ENCODE measurements at regions not wholly inside any gene's neighbourhood (a gene's known extent, or its start where the extent isn't known, plus 50 kb on each side); places are given as distances from the start of the nearest gene placed in this dataset.

DNA sequence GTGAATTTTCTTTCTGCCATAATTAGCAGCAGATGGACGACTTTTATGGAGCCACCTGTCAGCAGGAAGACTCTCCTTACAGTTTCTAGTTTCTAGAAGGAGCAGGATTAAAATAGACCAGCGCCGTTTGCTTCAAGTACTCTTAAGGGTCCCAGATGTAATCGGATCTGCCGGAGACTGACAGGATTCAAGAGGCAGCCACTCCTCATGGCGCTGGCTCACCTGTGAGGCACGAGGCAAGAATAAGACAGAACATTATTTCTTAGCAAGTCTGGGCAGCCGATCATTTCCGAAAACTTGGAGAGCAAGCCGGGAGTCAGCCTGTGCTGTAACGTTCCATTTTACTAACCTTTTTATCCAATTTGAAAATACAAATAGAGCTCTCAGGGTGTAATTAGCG is 410.4 kb upstream of the RORA start:
- DNase-seq (ENCODE audit: low spot score): no peak
- FAIRE-seq: no peak

DNA sequence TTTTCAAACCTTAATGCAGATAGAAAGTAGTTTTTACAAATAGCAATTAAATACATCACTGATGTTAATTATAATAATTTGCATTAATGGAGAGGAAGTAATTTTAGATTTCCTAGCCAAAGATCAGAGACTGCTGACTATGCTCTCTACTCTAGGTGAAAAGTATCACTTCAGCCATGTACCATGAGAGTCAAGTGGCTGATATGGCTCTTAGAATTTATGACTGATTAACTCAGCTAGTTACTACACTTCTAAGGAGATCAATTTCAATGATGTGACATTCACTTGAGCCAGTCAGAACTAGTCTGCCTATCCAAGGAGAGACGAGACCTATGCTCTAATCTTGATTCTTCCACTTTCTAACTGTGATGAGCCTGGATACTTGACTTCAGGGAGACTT is 405.7 kb upstream of the RORA start:
- peak; percentile 53 for FAIRE-seq
- DNase-seq (ENCODE audit: low spot score): no peak

DNA sequence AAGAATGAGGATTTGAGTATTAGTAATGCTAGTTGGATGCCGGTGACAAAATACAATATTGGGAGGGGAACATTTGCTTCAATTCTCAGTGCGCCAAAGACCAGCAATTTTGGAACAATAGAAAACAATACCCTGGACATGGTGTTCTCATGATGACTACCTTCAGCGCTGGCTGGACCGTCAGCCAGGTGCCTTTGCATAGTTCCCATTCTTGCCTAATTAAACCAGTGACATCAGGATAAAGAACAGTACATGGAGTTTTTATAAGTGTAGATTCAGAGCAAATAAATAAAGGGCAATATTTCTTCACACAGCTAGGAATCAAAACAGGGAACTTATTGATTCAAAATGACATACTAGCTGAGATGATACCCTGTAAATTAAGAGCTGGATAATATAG is 404.8 kb upstream of the RORA start:
- FAIRE-seq (no peak), DNase-seq (ENCODE audit: low spot score) (no peak)

GRCh38 chr15:61629269-61629668 is 400.2 kb upstream of the RORA start:
- DNase-seq (ENCODE audit: low spot score) (no peak), FAIRE-seq (no peak)

GRCh38 chr15:61624950-61625349 is 395.8 kb upstream of the RORA start:
- DNase-seq (ENCODE audit: low spot score) (no peak), FAIRE-seq (peak; percentile 13)

- no peak for FAIRE-seq
- no peak for DNase-seq (ENCODE audit: low spot score)
Observed at GRCh38 chr15:61623746-61624145, 394.6 kb upstream of the RORA start.

- no peak for FAIRE-seq
- DNase-seq (ENCODE audit: low spot score): no peak
Observed at GRCh38 chr15:61621865-61622264, 392.8 kb upstream of the RORA start.

DNA sequence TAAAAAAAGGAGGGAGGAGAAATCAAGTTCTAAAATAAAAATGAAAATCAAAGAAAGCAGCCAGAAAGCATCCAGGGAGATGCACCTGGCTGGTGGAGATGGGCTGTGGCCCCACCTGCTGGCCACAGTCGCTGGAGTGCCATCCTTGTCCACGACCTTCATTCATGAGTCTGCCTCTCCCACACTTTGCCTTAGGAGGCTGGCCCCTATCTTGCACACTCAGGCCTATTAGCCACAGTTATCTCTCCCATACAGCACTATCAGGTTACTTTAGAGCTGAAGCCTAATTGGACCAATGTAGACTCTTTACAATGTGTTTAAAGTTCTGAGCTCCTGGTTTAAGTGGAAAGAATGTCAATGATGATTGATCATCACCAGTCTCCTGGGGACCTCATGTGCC is 392.0 kb upstream of the RORA start:
- DNase-seq (ENCODE audit: low spot score) (peak; percentile 74), FAIRE-seq (peak; percentile 79)

DNA sequence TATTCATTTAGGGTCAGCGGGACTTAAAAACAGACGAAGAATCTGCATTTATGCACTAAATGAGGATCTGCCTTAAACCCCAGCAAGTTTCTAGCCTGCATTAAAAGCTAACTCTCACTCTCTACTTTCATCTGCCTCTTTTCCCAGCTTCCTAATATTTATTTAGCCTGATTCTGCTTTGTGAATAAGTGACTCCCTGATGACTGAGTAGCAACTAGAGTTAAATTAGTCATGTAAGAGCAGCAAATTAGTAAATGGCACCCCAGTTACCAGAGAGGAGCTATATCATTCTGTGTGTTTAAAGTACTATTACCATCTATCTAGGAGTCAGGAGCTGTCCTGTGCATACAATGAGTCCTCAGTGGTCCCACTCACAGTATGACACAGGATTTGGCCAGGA is 391.0 kb upstream of the RORA start:
- DNase-seq (ENCODE audit: low spot score): no peak
- no peak for FAIRE-seq

GRCh38 chr15:61613729-61614128 is 384.6 kb upstream of the RORA start:
- DNase-seq (ENCODE audit: low spot score) (peak; percentile 54), FAIRE-seq (no peak)

GRCh38 chr15:61613138-61613537 is 384.0 kb upstream of the RORA start:
- no peak for DNase-seq (ENCODE audit: low spot score)
- FAIRE-seq: no peak

GRCh38 chr15:61612111-61612510 is 383.0 kb upstream of the RORA start:
- FAIRE-seq (no peak), DNase-seq (ENCODE audit: low spot score) (no peak)

GRCh38 chr15:61605343-61605742 is 376.2 kb upstream of the RORA start:
- DNase-seq (ENCODE audit: low spot score): no peak
- FAIRE-seq: no peak

DNA sequence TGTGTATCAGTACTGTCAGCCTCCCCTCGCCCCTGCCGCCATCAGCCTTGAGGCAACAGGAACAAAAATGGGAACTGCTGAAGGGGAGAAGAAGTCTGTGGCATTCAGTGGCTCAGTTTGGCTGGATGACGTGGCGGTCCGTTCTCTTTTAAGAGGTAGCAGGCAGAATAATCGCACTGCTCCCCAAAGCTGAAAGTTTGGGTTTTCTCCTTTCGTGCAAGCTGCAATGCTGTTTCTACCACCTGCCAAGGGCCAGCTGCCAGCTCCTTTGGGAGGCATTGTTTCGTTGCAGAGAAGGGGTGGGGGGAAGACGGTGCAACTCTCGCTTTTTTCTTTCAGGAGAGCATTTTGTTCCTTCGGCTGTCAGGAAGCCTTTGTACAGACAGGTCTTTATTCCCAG is 369.6 kb upstream of the RORA start:
- no peak for DNase-seq (ENCODE audit: low spot score)

GRCh38 chr15:61584410-61584809 is 355.3 kb upstream of the RORA start:
- FAIRE-seq (no peak), DNase-seq (ENCODE audit: low spot score) (peak; percentile 26)

More for the DNA sequence above, 369.6 kb upstream of the RORA start:
- no peak for FAIRE-seq

GRCh38 chr15:61582092-61582491 is 353.0 kb upstream of the RORA start:
- FAIRE-seq (no peak), DNase-seq (ENCODE audit: low spot score) (no peak)

- DNase-seq (ENCODE audit: low spot score) (no peak), FAIRE-seq (no peak)
Observed at GRCh38 chr15:61575597-61575996, 346.5 kb upstream of the RORA start.

- peak; percentile 27 for FAIRE-seq
- no peak for DNase-seq (ENCODE audit: low spot score)
Observed at GRCh38 chr15:61571026-61571425, 341.9 kb upstream of the RORA start.

- no peak for FAIRE-seq
- no peak for DNase-seq (ENCODE audit: low spot score)
Observed at GRCh38 chr15:61564785-61565184, 335.7 kb upstream of the RORA start.

- no peak for FAIRE-seq
- DNase-seq (ENCODE audit: low spot score): no peak
Observed at GRCh38 chr15:61558172-61559136, 329.4 kb upstream of the RORA start.

GRCh38 chr15:61556037-61556648 is 327.0 kb upstream of the RORA start:
- peak; percentile 82 for DNase-seq (ENCODE audit: low spot score)
- peak; percentile 95 for FAIRE-seq

GRCh38 chr15:61549727-61550126 is 320.6 kb upstream of the RORA start:
- DNase-seq (ENCODE audit: low spot score) (no peak), FAIRE-seq (no peak)

DNA sequence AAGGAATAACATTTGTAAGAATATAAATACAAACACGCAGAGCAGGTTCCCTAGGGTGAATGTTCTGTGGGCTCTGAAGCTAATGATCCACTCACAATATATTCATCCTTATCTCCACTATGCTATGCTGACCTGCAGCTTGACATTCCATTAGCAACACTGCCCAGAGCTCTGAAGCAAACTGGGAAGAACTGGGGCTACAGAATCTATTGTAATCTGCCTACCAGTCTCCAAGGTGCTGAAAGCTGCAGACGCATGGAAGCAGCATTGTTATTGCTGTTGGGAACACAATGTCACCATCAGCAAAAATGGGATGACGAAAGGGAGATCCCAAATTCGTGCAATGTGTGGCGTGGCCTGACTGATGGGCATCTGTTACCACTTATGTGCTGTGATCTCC is 316.7 kb upstream of the RORA start:
- FAIRE-seq (peak; percentile 40), DNase-seq (ENCODE audit: low spot score) (no peak)
